ENCODE measurements at regions not wholly inside any gene's neighbourhood (a gene's known extent, or its start where the extent isn't known, plus 50 kb on each side); places are given as distances from the start of the nearest gene placed in this dataset.
A peak's percentile ranks its signal among the peaks of the same experiment; 100 is the strongest.
"Not testable (repeated sequence)": the region's sequence is repeated elsewhere in the genome, so short reads cannot be mapped to it uniquely, and the experiment has no call there.

- H3K4me1 ChIP-seq (ENCODE audit: low read depth) = no peaks in the 10 kb centered on the region
- no peak for TF ChIP-seq CTCF (IDR thresholded peaks at IDR 0.05)
- peaks cover 12% of the 10 kb centered on the region for H3K9me3 ChIP-seq
- DNase-seq = no peak
- intact Hi-C loops (cut with DNase I, micrococcal nuclease) = no loop called here
- ATAC-seq = no peak
- H3K36me3 ChIP-seq (ENCODE audit: low read depth) = no peaks in the 10 kb centered on the region
- H3K4me3 ChIP-seq = no peak overlapping the region
Measured at GRCh38 chr11:71173709-71174108, 78.7 kb downstream of the SHANK2 start.

DNA sequence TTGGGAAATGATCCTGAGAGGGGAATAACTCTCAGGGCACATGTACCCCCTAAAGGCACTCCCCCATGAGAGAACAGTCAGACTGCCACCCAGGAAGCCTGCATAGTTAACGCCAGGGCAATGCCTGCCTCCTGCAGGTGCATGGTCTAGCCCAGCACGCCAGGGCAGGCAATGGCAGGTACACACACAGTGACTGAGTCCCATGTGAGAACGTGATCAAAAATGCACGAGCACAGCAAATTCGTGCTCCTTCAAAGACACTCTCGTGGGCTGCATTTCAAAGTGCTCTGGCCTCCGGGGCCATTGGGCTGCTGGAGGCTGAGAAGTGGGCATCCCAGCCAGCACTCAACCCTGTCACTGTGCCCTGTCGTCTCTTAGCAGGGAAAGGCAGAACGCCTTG, 79.7 kb downstream of the SHANK2 start:
- peak; percentile 22 for ATAC-seq
- peaks cover 12% of the 10 kb centered on the region for H3K9me3 ChIP-seq
- intact Hi-C loops (cut with DNase I, micrococcal nuclease) = no loop called here
- H3K4me3 ChIP-seq = no peak overlapping the region
- no peak for TF ChIP-seq CTCF (IDR thresholded peaks at IDR 0.05)
- DNase-seq = no peak
- H3K36me3 ChIP-seq (ENCODE audit: low read depth) = no peaks in the 10 kb centered on the region
- H3K4me1 ChIP-seq (ENCODE audit: low read depth) = no peaks in the 10 kb centered on the region

GRCh38 chr11:71171576-71171975, 80.8 kb downstream of the SHANK2 start:
- ATAC-seq = no peak
- Histone ChIP-seq H3K9me3 (peaks cover 3% of the 10 kb centered on the region), H3K4me3 (no peak overlapping the region), H3K4me1 (ENCODE audit: low read depth) (no peaks in the 10 kb centered on the region), H3K36me3 (ENCODE audit: low read depth) (no peaks in the 10 kb centered on the region)
- intact Hi-C loops (cut with DNase I, micrococcal nuclease) = no loop called here
- no peak for TF ChIP-seq CTCF (IDR thresholded peaks at IDR 0.05)
- no peak for DNase-seq

GRCh38 chr11:71170624-71171423, 81.6 kb downstream of the SHANK2 start:
- DNase-seq (no peak), ATAC-seq (no peak)
- intact Hi-C loops (cut with DNase I, micrococcal nuclease) = no loop called here
- H3K36me3 ChIP-seq (ENCODE audit: low read depth) = no peaks in the 10 kb centered on the region
- no peak for TF ChIP-seq CTCF (IDR thresholded peaks at IDR 0.05)
- H3K4me3 ChIP-seq = no peak overlapping the region
- H3K4me1 ChIP-seq (ENCODE audit: low read depth) = no peaks in the 10 kb centered on the region
- H3K9me3 ChIP-seq = no peaks in the 10 kb centered on the region

DNA sequence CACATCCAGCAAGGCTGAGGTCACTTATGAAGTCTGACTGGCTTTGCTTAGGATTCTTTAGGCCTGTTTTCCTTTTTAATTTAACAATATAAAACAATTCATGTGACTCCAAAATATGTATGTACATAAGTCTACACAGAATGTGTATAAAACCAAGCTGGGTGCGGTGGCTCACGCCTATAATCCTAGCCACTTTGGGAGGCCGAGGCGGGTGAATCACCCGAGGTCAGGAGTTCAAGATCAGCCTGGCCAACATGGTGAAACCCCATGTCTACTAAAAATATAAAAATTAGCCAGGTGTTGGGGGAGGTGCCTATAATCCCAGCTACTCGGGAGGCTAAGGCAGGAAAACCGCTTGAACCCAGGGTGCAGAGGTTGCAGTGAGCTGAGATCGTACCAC, 83.1 kb downstream of the SHANK2 start:
- no peaks in the 10 kb centered on the region for H3K9me3 ChIP-seq
- no peak for DNase-seq
- no peak overlapping the region for H3K4me3 ChIP-seq
- intact Hi-C loops (cut with DNase I, micrococcal nuclease) = no loop called here
- ATAC-seq = no peak
- TF ChIP-seq CTCF (IDR thresholded peaks at IDR 0.05) = no peak
- no peaks in the 10 kb centered on the region for H3K36me3 ChIP-seq (ENCODE audit: low read depth)
- H3K4me1 ChIP-seq (ENCODE audit: low read depth) = no peaks in the 10 kb centered on the region

GRCh38 chr11:71167814-71168213, 84.6 kb downstream of the SHANK2 start:
- intact Hi-C loops (cut with DNase I, micrococcal nuclease); H3K4me1 ChIP-seq (ENCODE audit: low read depth): not testable (repeated sequence)

More at GRCh38 chr11:71167814-71168213, 84.6 kb downstream of the SHANK2 start:
- not testable (repeated sequence) for DNase-seq; ATAC-seq; H3K36me3 ChIP-seq (ENCODE audit: low read depth); H3K9me3 ChIP-seq; H3K4me3 ChIP-seq

All from mucosa of descending colon (tissue), 3 donors.